SK-N-SH treated with all-trans-retinoic acid at 6 μM for 48 hours (cell line): ENCODE measurements at regions not wholly inside any gene's neighbourhood (a gene's known extent, or its start where the extent isn't known, plus 50 kb on each side); places are given as distances from the start of the nearest gene placed in this dataset.

Experiments
- ATAC-seq: fragments of 200-7000 bp; cut with Tn5 transposase; 3 replicates; pipeline ENCODE4 v1.9.1; 2020; ENCODE audit warnings: mild to moderate bottlenecking, moderate library complexity
- ARNTL ChIP-seq: fragments of 450-650 bp; formaldehyde crosslinking; IDR thresholded peaks from 2 replicates; pipeline ENCODE4 v1.5.0; 2020; ENCODE audit warnings: low read depth, mild to moderate bottlenecking, moderate library complexity, borderline replicate concordance
- BACH2 ChIP-seq: fragments of 250-450 bp; sonication (Bioruptor Pico); IDR thresholded peaks from 2 replicates; pipeline ENCODE4 v1.9.0; 2021; ENCODE audit warnings: mild to moderate bottlenecking, borderline replicate concordance
- CSDC2 ChIP-seq: fragments of 250-450 bp; sonication (Bioruptor Pico); IDR thresholded peaks from 2 replicates; pipeline ENCODE4 v1.5.0; 2020; ENCODE audit warnings: mild to moderate bottlenecking, moderate library complexity
- ESRRG ChIP-seq: fragments of 250-450 bp; sonication (Bioruptor Pico); IDR thresholded peaks from 2 replicates; pipeline ENCODE4 v1.6.1; 2021; ENCODE audit warnings: mild to moderate bottlenecking
- ISL1 ChIP-seq: fragments of 250-450 bp; sonication (Bioruptor Pico); IDR thresholded peaks from 2 replicates; pipeline ENCODE4 v2.1.2; 2022; ENCODE audit warnings: mild to moderate bottlenecking, moderate library complexity
- OSR1 ChIP-seq: fragments of 250-450 bp; sonication (Bioruptor Pico); IDR thresholded peaks from 2 replicates; pipeline ENCODE4 v1.8.0; 2022; ENCODE audit warnings: moderate library complexity, mild to moderate bottlenecking, inconsistent platforms
- PPARA ChIP-seq: fragments of 250-450 bp; sonication (Bioruptor Pico); IDR thresholded peaks from 2 replicates; pipeline ENCODE4 v1.5.0; 2020; ENCODE audit warnings: mild to moderate bottlenecking, borderline replicate concordance
- SNAI2 ChIP-seq: fragments of 250-450 bp; sonication (Bioruptor Pico); IDR thresholded peaks from 2 replicates; pipeline ENCODE4 v1.5.0; 2020; ENCODE audit warnings: mild to moderate bottlenecking, moderate library complexity
- TCF4 ChIP-seq: fragments of 250-450 bp; sonication (Bioruptor Pico); IDR thresholded peaks from 2 replicates; pipeline ENCODE4 v1.8.0; 2021; ENCODE audit warnings: mild to moderate bottlenecking, moderate library complexity, borderline replicate concordance
- TOX ChIP-seq: fragments of 250-450 bp; sonication (Bioruptor Pico); IDR thresholded peaks from 2 replicates; pipeline ENCODE4 v1.8.0; 2021; ENCODE audit warnings: mild to moderate bottlenecking, moderate library complexity, borderline replicate concordance
- ZFP3 ChIP-seq: fragments of 250-450 bp; sonication (Bioruptor Pico); IDR thresholded peaks from 2 replicates; pipeline ENCODE4 v1.5.0; 2020; ENCODE audit warnings: mild to moderate bottlenecking, moderate library complexity
- ZFP30 ChIP-seq: fragments of 450-650 bp; formaldehyde crosslinking; IDR thresholded peaks from 2 replicates; pipeline ENCODE4 v1.5.0; 2022; ENCODE audit warnings: mild to moderate bottlenecking, moderate library complexity
- ZNF565 ChIP-seq: fragments of 450-650 bp; formaldehyde crosslinking; conservative IDR thresholded peaks from 2 replicates; pipeline ENCODE4 v1.5.0; 2020; ENCODE audit warnings: low read depth, mild to moderate bottlenecking, moderate library complexity
- ZNF70 ChIP-seq: fragments of 450-650 bp; formaldehyde crosslinking; IDR thresholded peaks from 2 replicates; pipeline ENCODE4 v1.5.0; 2020; ENCODE audit warnings: mild to moderate bottlenecking, moderate library complexity
- ZNF8 ChIP-seq: fragments of 450-650 bp; formaldehyde crosslinking; IDR thresholded peaks from 2 replicates; pipeline ENCODE4 v1.5.0; 2020; ENCODE audit warnings: mild to moderate bottlenecking, moderate library complexity
- TF ChIP-seq, protein P1 (sequence below): fragments of 250-450 bp; sonication (Bioruptor Pico); IDR thresholded peaks from 2 replicates; pipeline ENCODE4 v1.5.0; 2020; ENCODE audit warnings: mild to moderate bottlenecking, moderate library complexity
- TF ChIP-seq, protein P2 (sequence below): fragments of 250-450 bp; sonication (Bioruptor Pico); IDR thresholded peaks from 2 replicates; pipeline ENCODE4 v1.5.1; 2021; ENCODE audit warnings: mild to moderate bottlenecking, moderate library complexity
- TF ChIP-seq, protein P3 (sequence below): fragments of 250-450 bp; sonication (Bioruptor Pico); IDR thresholded peaks from 2 replicates; pipeline ENCODE4 v1.8.0; 2020; ENCODE audit warnings: mild to moderate bottlenecking, moderate library complexity, borderline replicate concordance

DNA sequence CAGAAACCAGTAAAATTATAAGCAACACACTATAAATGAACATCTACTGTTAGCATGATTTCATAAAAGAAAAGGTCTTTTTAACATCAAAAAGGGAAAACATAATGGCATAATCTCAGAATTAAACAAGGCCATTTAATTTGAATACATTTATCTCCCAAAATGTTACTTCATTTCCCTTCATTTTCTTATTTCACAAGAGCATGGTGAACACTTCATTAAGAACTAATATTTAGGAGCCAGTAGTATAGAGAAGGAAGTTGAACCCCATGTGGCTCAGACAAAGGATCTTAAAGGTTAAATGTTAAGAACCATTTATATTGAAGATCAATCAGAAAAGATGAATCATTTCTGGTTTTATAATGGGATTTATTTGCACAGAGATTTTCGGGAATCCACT, 981.7 kb downstream of the TTLL7 start (continued):
- TF ChIP-seq, protein P1, sequence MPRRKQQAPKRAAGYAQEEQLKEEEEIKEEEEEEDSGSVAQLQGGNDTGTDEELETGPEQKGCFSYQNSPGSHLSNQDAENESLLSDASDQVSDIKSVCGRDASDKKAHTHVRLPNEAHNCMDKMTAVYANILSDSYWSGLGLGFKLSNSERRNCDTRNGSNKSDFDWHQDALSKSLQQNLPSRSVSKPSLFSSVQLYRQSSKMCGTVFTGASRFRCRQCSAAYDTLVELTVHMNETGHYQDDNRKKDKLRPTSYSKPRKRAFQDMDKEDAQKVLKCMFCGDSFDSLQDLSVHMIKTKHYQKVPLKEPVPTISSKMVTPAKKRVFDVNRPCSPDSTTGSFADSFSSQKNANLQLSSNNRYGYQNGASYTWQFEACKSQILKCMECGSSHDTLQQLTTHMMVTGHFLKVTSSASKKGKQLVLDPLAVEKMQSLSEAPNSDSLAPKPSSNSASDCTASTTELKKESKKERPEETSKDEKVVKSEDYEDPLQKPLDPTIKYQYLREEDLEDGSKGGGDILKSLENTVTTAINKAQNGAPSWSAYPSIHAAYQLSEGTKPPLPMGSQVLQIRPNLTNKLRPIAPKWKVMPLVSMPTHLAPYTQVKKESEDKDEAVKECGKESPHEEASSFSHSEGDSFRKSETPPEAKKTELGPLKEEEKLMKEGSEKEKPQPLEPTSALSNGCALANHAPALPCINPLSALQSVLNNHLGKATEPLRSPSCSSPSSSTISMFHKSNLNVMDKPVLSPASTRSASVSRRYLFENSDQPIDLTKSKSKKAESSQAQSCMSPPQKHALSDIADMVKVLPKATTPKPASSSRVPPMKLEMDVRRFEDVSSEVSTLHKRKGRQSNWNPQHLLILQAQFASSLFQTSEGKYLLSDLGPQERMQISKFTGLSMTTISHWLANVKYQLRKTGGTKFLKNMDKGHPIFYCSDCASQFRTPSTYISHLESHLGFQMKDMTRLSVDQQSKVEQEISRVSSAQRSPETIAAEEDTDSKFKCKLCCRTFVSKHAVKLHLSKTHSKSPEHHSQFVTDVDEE: no peak
- TF ChIP-seq CSDC2 (CRISPR knock-in tag) (no peak), ISL1 (CRISPR knock-in tag) (no peak)

DNA sequence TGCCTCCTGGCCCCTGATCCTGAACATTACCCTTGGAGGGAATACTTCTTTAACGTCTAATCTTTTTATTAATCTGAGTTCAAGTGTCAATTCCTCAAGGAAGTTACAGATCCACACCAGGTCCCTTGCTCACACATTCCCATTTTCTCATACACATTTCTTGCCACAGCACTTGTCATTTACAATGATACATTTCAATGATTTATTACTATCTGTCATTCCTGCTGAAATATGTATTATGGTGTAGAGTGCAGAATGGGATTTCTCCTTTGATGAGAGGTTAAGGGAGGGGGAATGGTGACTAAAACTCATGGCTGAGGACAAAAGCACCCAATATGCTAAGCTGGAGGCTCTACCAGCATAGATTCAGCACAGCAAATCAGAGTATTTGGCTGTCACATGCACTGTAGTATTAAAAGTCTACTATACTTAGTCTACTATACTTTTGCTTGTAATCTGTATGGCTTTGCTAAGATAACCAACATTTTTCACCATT, 982.5 kb downstream of the TTLL7 start:
- no peak for ATAC-seq
- TF ChIP-seq CSDC2 (CRISPR knock-in tag): no peak
- no peak for TF ChIP-seq ZNF8 (CRISPR knock-in tag)
- TF ChIP-seq ZFP3 (CRISPR knock-in tag): no peak
- TF ChIP-seq, protein P2, sequence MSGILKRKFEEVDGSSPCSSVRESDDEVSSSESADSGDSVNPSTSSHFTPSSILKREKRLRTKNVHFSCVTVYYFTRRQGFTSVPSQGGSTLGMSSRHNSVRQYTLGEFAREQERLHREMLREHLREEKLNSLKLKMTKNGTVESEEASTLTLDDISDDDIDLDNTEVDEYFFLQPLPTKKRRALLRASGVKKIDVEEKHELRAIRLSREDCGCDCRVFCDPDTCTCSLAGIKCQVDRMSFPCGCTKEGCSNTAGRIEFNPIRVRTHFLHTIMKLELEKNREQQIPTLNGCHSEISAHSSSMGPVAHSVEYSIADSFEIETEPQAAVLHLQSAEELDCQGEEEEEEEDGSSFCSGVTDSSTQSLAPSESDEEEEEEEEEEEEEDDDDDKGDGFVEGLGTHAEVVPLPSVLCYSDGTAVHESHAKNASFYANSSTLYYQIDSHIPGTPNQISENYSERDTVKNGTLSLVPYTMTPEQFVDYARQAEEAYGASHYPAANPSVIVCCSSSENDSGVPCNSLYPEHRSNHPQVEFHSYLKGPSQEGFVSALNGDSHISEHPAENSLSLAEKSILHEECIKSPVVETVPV: no peak
- TF ChIP-seq TCF4 (CRISPR knock-in tag): no peak
- no peak for TF ChIP-seq OSR1 (CRISPR knock-in tag)
- TF ChIP-seq ISL1 (CRISPR knock-in tag): no peak
- no peak for TF ChIP-seq ZNF565 (CRISPR knock-in tag)
- no peak for TF ChIP-seq ZFP30 (CRISPR knock-in tag)
- TF ChIP-seq PPARA (CRISPR knock-in tag): no peak
- TF ChIP-seq BACH2 (CRISPR knock-in tag): no peak
- no peak for TF ChIP-seq TOX
- TF ChIP-seq, protein P3, sequence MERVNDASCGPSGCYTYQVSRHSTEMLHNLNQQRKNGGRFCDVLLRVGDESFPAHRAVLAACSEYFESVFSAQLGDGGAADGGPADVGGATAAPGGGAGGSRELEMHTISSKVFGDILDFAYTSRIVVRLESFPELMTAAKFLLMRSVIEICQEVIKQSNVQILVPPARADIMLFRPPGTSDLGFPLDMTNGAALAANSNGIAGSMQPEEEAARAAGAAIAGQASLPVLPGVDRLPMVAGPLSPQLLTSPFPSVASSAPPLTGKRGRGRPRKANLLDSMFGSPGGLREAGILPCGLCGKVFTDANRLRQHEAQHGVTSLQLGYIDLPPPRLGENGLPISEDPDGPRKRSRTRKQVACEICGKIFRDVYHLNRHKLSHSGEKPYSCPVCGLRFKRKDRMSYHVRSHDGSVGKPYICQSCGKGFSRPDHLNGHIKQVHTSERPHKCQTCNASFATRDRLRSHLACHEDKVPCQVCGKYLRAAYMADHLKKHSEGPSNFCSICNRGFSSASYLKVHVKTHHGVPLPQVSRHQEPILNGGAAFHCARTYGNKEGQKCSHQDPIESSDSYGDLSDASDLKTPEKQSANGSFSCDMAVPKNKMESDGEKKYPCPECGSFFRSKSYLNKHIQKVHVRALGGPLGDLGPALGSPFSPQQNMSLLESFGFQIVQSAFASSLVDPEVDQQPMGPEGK: no peak
- TF ChIP-seq ZNF70 (CRISPR knock-in tag): no peak

DNA sequence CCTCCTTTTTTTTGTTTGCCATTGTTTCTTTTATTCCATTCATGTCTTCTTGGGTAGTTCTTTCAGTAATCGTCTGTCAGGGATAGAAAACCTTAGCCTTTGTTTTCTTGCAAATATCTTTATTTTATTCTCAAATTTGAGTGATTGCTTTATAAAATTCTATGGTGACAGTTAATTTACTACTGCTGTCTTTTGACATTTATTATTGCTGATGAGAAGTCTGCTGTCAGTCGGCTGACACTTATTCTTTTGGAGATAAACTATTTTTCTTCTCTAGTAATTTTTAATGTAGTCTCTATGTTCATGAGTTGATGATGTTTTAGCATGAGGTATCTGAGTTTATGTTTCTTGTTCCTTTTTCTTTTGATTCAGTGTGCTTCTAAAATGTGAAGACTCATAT, 983.8 kb downstream of the TTLL7 start:
- ATAC-seq: no peak

DNA sequence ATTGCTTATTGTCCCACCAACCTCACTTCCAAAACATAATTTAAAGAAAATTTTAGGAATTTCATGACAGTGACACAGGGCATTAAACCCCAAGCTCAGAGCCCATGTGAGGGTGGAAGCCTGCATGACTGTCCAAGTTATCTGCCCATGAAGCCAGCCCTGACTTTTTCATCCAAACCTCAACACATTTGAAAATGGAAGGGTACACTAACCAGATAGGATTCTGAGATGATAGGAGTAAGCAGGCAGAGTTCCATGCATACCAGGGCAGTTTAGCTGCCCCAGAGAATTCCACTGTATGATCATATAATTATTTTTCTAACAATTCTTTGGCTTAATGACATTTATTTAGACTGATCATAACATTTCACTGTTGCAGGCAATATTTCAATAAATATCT, 986.0 kb downstream of the TTLL7 start:
- TF ChIP-seq ISL1 (CRISPR knock-in tag) (0 out of 2 replicates have a peak, but pooled peaks have one; percentile 11), ESRRG (CRISPR knock-in tag) (no peak)
- ATAC-seq: peak; percentile 57; the same call in 2 of the 3 replicates

More for the DNA sequence above, 983.8 kb downstream of the TTLL7 start:
- TF ChIP-seq SNAI2 (CRISPR knock-in tag) (no peak), TCF4 (CRISPR knock-in tag) (no peak), ZFP3 (CRISPR knock-in tag) (no peak)
- TF ChIP-seq, protein P1: no peak

DNA sequence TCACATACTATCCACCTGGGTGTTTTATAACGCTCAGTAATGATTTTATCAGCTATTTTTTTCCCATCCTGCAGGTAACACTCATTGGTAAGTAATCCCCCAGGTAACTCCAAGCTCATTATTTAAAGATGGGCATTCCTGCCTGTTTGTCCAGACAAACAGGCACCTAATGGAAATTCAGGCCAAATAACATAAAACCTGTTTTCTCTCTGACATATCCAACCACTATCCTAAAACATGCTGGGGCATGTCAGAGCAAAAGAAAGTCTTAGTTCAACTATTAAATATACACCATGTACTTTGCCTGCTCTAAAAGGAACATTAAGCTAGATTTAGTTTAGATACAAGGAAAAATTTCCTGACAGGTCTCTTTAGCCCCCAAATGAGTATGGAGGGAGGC, 987.7 kb downstream of the TTLL7 start:
- TF ChIP-seq ARNTL (CRISPR knock-in tag) (no peak), ESRRG (CRISPR knock-in tag) (no peak), ZNF70 (CRISPR knock-in tag) (no peak), PPARA (CRISPR knock-in tag) (no peak), OSR1 (CRISPR knock-in tag) (no peak)
- TF ChIP-seq, protein P1: no peak
- ATAC-seq: no peak
